22Rv1 (cell line): ENCODE measurements at regions not wholly inside any gene's neighbourhood (a gene's known extent, or its start where the extent isn't known, plus 50 kb on each side); places are given as distances from the start of the nearest gene placed in this dataset.

Source experiments
- ZFX ChIP-seq: fragments of 450-650 bp; IDR thresholded peaks from 2 replicates; pipeline ENCODE4 v1.6.1; 2017; ENCODE audit warnings: antibody characterized with exemption, borderline replicate concordance
- TF ChIP-seq, protein P1 (sequence below): fragments of 450-650 bp; IDR thresholded peaks from 2 replicates; pipeline ENCODE4 v1.5.1; 2017; ENCODE audit warnings: mild to moderate bottlenecking

DNA sequence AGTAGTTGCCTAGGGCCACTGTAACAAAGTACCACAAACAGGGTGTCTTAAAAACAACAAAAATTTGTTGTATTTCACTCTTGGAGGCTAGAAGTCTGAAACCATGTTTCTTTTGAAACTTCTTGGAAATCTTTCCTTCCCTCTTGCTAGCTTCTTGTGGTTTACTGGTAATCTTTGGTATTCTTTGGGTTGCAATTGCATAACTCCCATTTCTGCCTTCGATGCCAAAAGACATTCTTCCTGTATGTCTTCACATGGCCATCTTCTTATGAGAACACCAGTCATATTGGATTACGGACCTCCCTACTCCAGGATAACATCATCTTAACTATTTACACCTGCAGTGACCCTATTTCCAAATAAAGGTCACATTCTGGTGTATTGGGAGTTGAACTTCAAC lies 357.4 kb downstream of the PPP1R3A start:
- TF ChIP-seq, protein P1, sequence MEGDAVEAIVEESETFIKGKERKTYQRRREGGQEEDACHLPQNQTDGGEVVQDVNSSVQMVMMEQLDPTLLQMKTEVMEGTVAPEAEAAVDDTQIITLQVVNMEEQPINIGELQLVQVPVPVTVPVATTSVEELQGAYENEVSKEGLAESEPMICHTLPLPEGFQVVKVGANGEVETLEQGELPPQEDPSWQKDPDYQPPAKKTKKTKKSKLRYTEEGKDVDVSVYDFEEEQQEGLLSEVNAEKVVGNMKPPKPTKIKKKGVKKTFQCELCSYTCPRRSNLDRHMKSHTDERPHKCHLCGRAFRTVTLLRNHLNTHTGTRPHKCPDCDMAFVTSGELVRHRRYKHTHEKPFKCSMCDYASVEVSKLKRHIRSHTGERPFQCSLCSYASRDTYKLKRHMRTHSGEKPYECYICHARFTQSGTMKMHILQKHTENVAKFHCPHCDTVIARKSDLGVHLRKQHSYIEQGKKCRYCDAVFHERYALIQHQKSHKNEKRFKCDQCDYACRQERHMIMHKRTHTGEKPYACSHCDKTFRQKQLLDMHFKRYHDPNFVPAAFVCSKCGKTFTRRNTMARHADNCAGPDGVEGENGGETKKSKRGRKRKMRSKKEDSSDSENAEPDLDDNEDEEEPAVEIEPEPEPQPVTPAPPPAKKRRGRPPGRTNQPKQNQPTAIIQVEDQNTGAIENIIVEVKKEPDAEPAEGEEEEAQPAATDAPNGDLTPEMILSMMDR = no peak
- no peak for TF ChIP-seq ZFX
